SK-N-MC (cell line): ENCODE measurements at regions not wholly inside any gene's neighbourhood (a gene's known extent, or its start where the extent isn't known, plus 50 kb on each side); places are given as distances from the start of the nearest gene placed in this dataset.

Experiments
- EZH2 ChIP-seq: fragments of 200-600 bp; sonication (generic); IDR thresholded peaks from one replicate; pipeline ENCODE4 v1.6.1; 2017; ENCODE audit warnings: antibody characterized with exemption
- FOXP2 ChIP-seq: optimal IDR thresholded peaks from 2 replicates; pipeline ENCODE3; 2011; ENCODE audit warnings: mild to moderate bottlenecking, moderate library complexity; ENCODE audit not compliant: insufficient read depth; ENCODE audit errors: extremely low read length, control extremely low read depth
- POLR2AphosphoS5 ChIP-seq: IDR thresholded peaks from 2 replicates; pipeline ENCODE4 v1.6.1; 2012; ENCODE audit warnings: mild to moderate bottlenecking, low read depth, low read length, borderline replicate concordance

DNA sequence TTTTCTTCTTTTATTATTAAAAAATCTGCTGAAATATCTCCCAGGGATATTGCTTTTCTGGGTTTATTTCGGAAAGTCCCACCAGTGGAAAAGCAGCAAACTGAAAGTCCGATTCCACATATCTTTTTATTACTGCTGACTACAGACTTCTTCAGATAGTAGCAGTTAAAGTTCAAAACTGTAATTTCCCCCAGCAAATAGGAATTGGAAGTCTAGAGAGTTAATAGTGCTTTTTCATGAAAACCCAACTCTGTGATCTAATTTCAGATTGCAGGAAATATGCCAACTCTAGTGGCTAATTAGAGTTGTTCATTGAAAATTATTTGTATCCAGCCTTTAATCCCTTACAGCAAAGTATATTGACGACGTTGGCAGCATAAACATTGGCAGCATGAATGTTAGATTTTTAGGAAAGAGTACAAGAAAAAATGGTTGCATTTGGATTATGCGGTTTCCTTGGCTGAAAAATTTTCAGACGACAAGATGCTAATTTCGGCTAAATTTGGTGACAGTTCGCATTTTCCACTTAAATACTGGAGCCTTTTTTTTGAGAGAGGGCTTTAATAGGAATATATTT is 472.9 kb upstream of the CBLB start:
- TF ChIP-seq EZH2 (no peak), POLR2AphosphoS5 (no peak), FOXP2 (no peak)
